Psoas muscle (tissue), 7 donors: ENCODE measurements at regions not wholly inside any gene's neighbourhood (a gene's known extent, or its start where the extent isn't known, plus 50 kb on each side); places are given as distances from the start of the nearest gene placed in this dataset.

Source experiments
- ATAC-seq, 4 donors: fragments of 200-7000 bp; cut with Tn5 transposase; one replicate each; pipeline ENCODE4 v1.9.1; 2020; ENCODE audit warnings: moderate library complexity in 3 of 4, mild to moderate bottlenecking in 2 of 4
- DNase-seq, 2 donors: peaks; one replicate each; pipeline ENCODE4 v3.0.0-alpha.2; 2020
- H3K27ac ChIP-seq: fragments of 200-600 bp; one replicate; pipeline ENCODE4 v1.8.0; 2022
- H3K27me3 ChIP-seq, 3 donors: fragments of 200-600 bp in 1 of 3; one replicate each; pipeline versions ENCODE4 v1.6.1 to v1.8.0; 2013 to 2022; ENCODE audit warnings: low read length in 2 of 3, mild to moderate bottlenecking in 2 of 3, moderate library complexity in 1 of 3; ENCODE audit not compliant: insufficient read depth in 3 of 3
- H3K36me3 ChIP-seq, 2 donors: fragments of 200-600 bp in 1 of 2; one replicate each; pipeline versions ENCODE4 v1.6.1 to v1.8.0; 2013 to 2022; ENCODE audit warnings: low read depth in 1 of 2, mild to moderate bottlenecking in 1 of 2, moderate library complexity in 1 of 2; ENCODE audit not compliant: insufficient read depth in 1 of 2
- H3K4me1 ChIP-seq: fragments of 200-600 bp; one replicate; pipeline ENCODE4 v1.8.0; 2022
- H3K4me3 ChIP-seq: fragments of 200-600 bp; one replicate; pipeline ENCODE4 v1.8.0; 2022; ENCODE audit warnings: mild to moderate bottlenecking
- H3K9me3 ChIP-seq: fragments of 200-600 bp; one replicate; pipeline ENCODE4 v1.8.0; 2022
- CTCF ChIP-seq: fragments of 200-600 bp; IDR thresholded peaks from one replicate; pipeline ENCODE4 v1.8.0; 2022; ENCODE audit warnings: antibody characterized with exemption
- WGBS, 3 donors: extraction: QIAGEN DNeasy Blood & Tissue Kit; methylation state at CpG; one replicate each; pipeline versions ENCODE4 v1.1.6 to v1.1.7; 2013; 5-methylcytosine and 5-hydroxymethylcytosine counted together
- intact Hi-C, 2 donors: fragments of 100-400 bp; cut with DNase I; formaldehyde crosslinking; loops; one replicate each; pipeline versions ENCODE4 v1.11.0 to v1.14.2; 2022
- donor health status: healthy with polysubstance abuse.
- donor health status: DM: no; HTN: no; CAD: no; lungs with moderate emphysema.
- donor health status: Bipolar disorder and iron deficiency.
- donor health status: healthy.
- donor health status: DM: yes; HTN: yes; CAD: no.
- donor health status: DM: no; HTN: no; CAD: no.
- donor health status: DM: yes; HTN: yes; CAD: no.

- Histone ChIP-seq H3K36me3 (no peaks in the 10 kb centered on the region), H3K4me3 (no peak overlapping the region), H3K27ac (no peak overlapping the region), H3K9me3 (no peaks in the 10 kb centered on the region), H3K27me3 (peaks cover 0 to 6% (median 2%) of the 10 kb centered on the region in 3 donors), H3K4me1 (no peaks in the 10 kb centered on the region)
- no peak for DNase-seq
- intact Hi-C loops, result no loop called here
- 0 to 61% (median 34%) methylated on average over 1 of the region's 1 CpG for WGBS, 3 donors
- no peak for ATAC-seq
- no peak for TF ChIP-seq CTCF
Measured at GRCh38 chr17:33611532-33611931, 318.4 kb upstream of the ASIC2 start.

- WGBS, 3 donors, result 16 to 26% (median 22%) methylated on average over 3 of the region's 3 CpGs
- H3K4me1 ChIP-seq, result no peaks in the 10 kb centered on the region
- intact Hi-C loops, result no loop called here
- no peak for ATAC-seq
- H3K36me3 ChIP-seq, result no peaks in the 10 kb centered on the region
- no peak overlapping the region for H3K4me3 ChIP-seq
- peaks cover 0 to 2% (median 0%) of the 10 kb centered on the region in 3 donors for H3K27me3 ChIP-seq
- TF ChIP-seq CTCF, result no peak
- no peak overlapping the region for H3K27ac ChIP-seq
- no peaks in the 10 kb centered on the region for H3K9me3 ChIP-seq
- no peak for DNase-seq
Measured at GRCh38 chr17:33615861-33616260, 322.8 kb upstream of the ASIC2 start.

- 28 to 67% (median 48%) methylated on average over 3 of the region's 3 CpGs for WGBS, 3 donors
- DNase-seq, result no peak
- Histone ChIP-seq H3K27me3 (no peaks in the 10 kb centered on the region), H3K27ac (no peak overlapping the region), H3K36me3 (no peaks in the 10 kb centered on the region), H3K4me1 (no peaks in the 10 kb centered on the region), H3K4me3 (no peak overlapping the region), H3K9me3 (no peaks in the 10 kb centered on the region)
- intact Hi-C loops, result no loop called here
- no peak for ATAC-seq
- TF ChIP-seq CTCF, result no peak
Measured at GRCh38 chr17:33623841-33624240, 330.7 kb upstream of the ASIC2 start.

GRCh38 chr17:33628500-33629346, 335.6 kb upstream of the ASIC2 start:
- intact Hi-C loops, result no loop called here
- WGBS, 3 donors, result 45 to 59% (median 46%) methylated on average over 7 of the region's 7 CpGs
- Histone ChIP-seq H3K36me3 (no peaks in the 10 kb centered on the region), H3K4me1 (no peaks in the 10 kb centered on the region), H3K27ac (no peak overlapping the region), H3K4me3 (no peak overlapping the region), H3K27me3 (peaks cover 0 to 5% (median 0%) of the 10 kb centered on the region in 3 donors), H3K9me3 (no peaks in the 10 kb centered on the region)
- ATAC-seq, result no peak
- no peak for TF ChIP-seq CTCF
- DNase-seq, result no peak
